GM10266 (cell line): ENCODE measurements at regions not wholly inside any gene's neighbourhood (a gene's known extent, or its start where the extent isn't known, plus 50 kb on each side); places are given as distances from the start of the nearest gene placed in this dataset.

Experiments used
- DNase-seq: peaks from one replicate; pipeline ENCODE4 v3.0.0; 2012; ENCODE audit errors: extremely low spot score
- TF ChIP-seq, protein P1 (sequence below): IDR thresholded peaks from 2 replicates; pipeline ENCODE4 v1.5.1; 2012; ENCODE audit warnings: mild to moderate bottlenecking, low read depth; ENCODE audit not compliant: control insufficient read depth, insufficient read depth; ENCODE audit errors: missing control alignments

DNA sequence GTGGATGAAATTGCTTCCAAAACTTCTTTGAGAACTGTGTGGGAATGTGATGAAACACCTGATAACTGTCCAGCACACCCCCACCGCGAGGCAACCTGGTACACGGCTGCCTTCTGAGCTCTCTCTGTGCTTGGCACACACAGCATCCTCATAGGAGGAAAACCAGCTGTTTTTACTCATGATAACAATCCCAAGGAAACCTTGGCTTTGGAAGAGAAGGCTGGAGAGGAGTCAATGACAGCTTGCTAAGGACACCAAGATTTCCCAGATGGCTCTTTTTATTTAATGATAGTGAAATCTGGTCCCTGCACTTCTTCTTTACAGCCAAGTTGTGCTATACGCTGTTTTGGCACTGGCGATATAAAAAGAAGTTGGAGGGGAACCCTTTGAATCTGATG lies 232.5 kb upstream of the FN1 start:
- DNase-seq, result no peak
- TF ChIP-seq, protein P1, sequence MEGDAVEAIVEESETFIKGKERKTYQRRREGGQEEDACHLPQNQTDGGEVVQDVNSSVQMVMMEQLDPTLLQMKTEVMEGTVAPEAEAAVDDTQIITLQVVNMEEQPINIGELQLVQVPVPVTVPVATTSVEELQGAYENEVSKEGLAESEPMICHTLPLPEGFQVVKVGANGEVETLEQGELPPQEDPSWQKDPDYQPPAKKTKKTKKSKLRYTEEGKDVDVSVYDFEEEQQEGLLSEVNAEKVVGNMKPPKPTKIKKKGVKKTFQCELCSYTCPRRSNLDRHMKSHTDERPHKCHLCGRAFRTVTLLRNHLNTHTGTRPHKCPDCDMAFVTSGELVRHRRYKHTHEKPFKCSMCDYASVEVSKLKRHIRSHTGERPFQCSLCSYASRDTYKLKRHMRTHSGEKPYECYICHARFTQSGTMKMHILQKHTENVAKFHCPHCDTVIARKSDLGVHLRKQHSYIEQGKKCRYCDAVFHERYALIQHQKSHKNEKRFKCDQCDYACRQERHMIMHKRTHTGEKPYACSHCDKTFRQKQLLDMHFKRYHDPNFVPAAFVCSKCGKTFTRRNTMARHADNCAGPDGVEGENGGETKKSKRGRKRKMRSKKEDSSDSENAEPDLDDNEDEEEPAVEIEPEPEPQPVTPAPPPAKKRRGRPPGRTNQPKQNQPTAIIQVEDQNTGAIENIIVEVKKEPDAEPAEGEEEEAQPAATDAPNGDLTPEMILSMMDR, result no peak

DNA sequence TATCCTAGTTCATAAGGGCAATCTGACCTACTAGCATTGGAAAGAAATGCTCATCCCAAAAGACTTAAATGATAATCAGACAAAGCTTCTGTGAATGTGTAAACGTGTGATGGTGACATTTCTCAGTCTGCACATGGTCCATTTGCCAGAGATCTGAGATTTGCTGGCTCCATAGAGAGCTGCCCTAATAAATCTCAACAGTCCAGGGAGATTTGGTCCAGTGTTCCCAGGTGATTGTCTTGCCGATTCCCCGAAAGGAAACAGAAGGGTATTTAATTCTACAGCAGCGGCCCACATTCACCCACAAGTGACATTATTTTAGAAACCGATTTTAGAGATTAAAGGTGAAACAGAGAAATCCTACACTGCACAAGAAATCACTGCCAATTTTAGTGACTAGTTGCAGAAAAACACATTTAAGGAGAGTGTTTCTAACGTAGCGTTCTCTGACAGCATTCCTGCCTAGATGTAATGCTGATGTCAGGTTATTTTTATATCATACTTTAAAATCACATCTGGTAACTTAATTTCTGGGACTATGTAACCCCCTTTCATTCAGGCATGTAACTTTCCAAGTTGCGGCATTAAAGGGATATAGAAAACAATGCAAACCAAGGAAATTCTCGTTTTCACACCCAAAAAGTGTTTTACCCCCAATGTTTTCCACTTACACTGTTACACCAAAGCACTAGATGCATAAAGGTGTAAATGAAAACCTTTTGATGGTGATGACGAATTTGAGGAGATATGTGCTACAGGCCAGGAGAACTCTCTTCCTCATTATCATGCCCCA lies 231.9 kb upstream of the FN1 start:
- TF ChIP-seq, protein P1, result no peak
- no peak for DNase-seq

- TF ChIP-seq, protein P1, result no peak
- DNase-seq, result no peak
Observed at GRCh38 chr2:215664847-215665525, 229.1 kb upstream of the FN1 start.

GRCh38 chr2:215662715-215663114 lies 226.8 kb upstream of the FN1 start:
- TF ChIP-seq, protein P1, result no peak
- DNase-seq, result no peak

GRCh38 chr2:215660687-215661086 lies 224.8 kb upstream of the FN1 start:
- DNase-seq, result no peak
- TF ChIP-seq, protein P1, result no peak

- TF ChIP-seq, protein P1, result no peak
- DNase-seq, result no peak
Observed at GRCh38 chr2:215659650-215660049, 223.8 kb upstream of the FN1 start.
